ENCODE measurements at regions not wholly inside any gene's neighbourhood (a gene's known extent, or its start where the extent isn't known, plus 50 kb on each side); places are given as distances from the start of the nearest gene placed in this dataset.
A peak's percentile ranks its signal among the peaks of the same experiment; 100 is the strongest.
"Not testable (repeated sequence)": the region's sequence is repeated elsewhere in the genome, so short reads cannot be mapped to it uniquely, and the experiment has no call there.

- CTCF ChIA-PET = no interaction called here
- Mint-ChIP-seq H3K27me3 (no peaks in the 10 kb centered on the region), H3K36me3 (no peaks in the 10 kb centered on the region), H3K4me3 (no peak overlapping the region), H3K4me1 (ENCODE audit: low read depth) (no peaks in the 10 kb centered on the region), H3K9me3 (peaks cover 9% of the 10 kb centered on the region), H3K27ac (no peak overlapping the region)
- intact Hi-C loops (cut with micrococcal nuclease) = no loop called here
- POLR2A ChIA-PET = no interaction called here
- no peak for DNase-seq
These were observed 1210.6 kb upstream of the PABPC4L start for GRCh38 chr4:135412213-135412612.

GRCh38 chr4:135411251-135411650 is 1209.7 kb upstream of the PABPC4L start:
- intact Hi-C loops (cut with micrococcal nuclease) = no loop called here

DNA sequence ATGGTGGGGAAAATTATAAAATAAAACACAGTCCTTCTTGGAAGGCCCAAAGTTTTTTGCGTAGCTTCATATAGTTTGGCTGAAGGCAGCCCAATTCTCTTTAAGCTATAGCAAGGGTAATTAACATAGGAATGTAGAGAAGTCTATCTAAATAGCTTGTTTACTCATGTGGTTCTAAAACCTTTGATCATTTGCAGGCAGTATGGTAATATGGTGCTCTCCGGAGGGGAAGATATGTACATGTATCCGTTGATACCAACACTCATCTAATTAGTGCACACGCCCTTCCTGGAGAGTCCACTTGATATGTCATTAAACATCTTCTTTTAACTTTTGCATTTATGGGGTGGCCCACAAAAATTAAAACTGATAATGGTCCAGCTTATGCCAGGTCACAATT is 1207.7 kb upstream of the PABPC4L start:
- intact Hi-C loops (cut with micrococcal nuclease) = not testable (repeated sequence)

More at GRCh38 chr4:135411251-135411650, 1209.7 kb upstream of the PABPC4L start:
- ChIA-PET CTCF (no interaction called here), POLR2A (no interaction called here)
- H3K27ac Mint-ChIP-seq = no peak overlapping the region
- DNase-seq = no peak
- H3K4me3 Mint-ChIP-seq = no peak overlapping the region
- H3K4me1 Mint-ChIP-seq (ENCODE audit: low read depth) = no peaks in the 10 kb centered on the region
- peaks cover 7% of the 10 kb centered on the region for H3K9me3 Mint-ChIP-seq
- no peaks in the 10 kb centered on the region for H3K36me3 Mint-ChIP-seq
- H3K27me3 Mint-ChIP-seq = no peaks in the 10 kb centered on the region

GRCh38 chr4:135408109-135408508 is 1206.5 kb upstream of the PABPC4L start:
- H3K9me3 Mint-ChIP-seq = peaks cover 18% of the 10 kb centered on the region
- no peaks in the 10 kb centered on the region for H3K36me3 Mint-ChIP-seq
- ChIA-PET POLR2A (no interaction called here), CTCF (no interaction called here)
- H3K4me3 Mint-ChIP-seq = no peak overlapping the region
- DNase-seq = no peak
- no peaks in the 10 kb centered on the region for H3K4me1 Mint-ChIP-seq (ENCODE audit: low read depth)
- intact Hi-C loops (cut with micrococcal nuclease) = no loop called here
- no peak overlapping the region for H3K27ac Mint-ChIP-seq
- no peaks in the 10 kb centered on the region for H3K27me3 Mint-ChIP-seq

More for the DNA sequence above, 1207.7 kb upstream of the PABPC4L start:
- H3K9me3 Mint-ChIP-seq = peaks cover 14% of the 10 kb centered on the region
- POLR2A ChIA-PET; H3K27ac Mint-ChIP-seq; CTCF ChIA-PET; H3K36me3 Mint-ChIP-seq; H3K27me3 Mint-ChIP-seq; H3K4me3 Mint-ChIP-seq; H3K4me1 Mint-ChIP-seq (ENCODE audit: low read depth); DNase-seq: not testable (repeated sequence)

DNA sequence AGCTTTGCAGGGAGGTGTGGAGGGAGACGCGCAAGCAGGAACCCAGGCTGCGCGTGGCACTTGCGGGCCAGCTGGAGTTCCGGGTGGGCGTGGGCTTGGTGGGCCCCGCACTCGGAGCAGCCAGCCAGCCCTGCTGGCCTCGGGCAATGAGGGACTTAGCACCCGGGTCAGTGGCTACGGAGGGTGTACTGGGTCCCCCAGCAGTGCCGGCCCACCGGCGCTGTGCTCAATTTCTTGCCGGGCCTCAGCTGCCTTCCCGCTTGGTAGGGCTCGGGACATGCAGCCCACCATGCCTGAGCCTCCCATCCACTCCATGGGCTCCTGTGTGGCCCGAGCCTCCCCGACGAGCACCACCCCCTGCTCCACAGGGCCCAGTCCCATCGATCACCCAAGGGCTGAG is 1205.0 kb upstream of the PABPC4L start:
- POLR2A ChIA-PET; H3K27ac Mint-ChIP-seq; H3K27me3 Mint-ChIP-seq; CTCF ChIA-PET; intact Hi-C loops (cut with micrococcal nuclease); DNase-seq; H3K4me1 Mint-ChIP-seq (ENCODE audit: low read depth); H3K4me3 Mint-ChIP-seq; H3K36me3 Mint-ChIP-seq: not testable (repeated sequence)
- H3K9me3 Mint-ChIP-seq = peaks cover 18% of the 10 kb centered on the region

GRCh38 chr4:135385830-135386581 is 1184.4 kb upstream of the PABPC4L start:
- intact Hi-C loops (cut with micrococcal nuclease) = no loop called here
- Mint-ChIP-seq H3K36me3 (no peaks in the 10 kb centered on the region), H3K27me3 (no peaks in the 10 kb centered on the region), H3K4me1 (ENCODE audit: low read depth) (no peaks in the 10 kb centered on the region), H3K27ac (no peak overlapping the region), H3K9me3 (peaks cover 3% of the 10 kb centered on the region), H3K4me3 (no peak overlapping the region)
- no peak for DNase-seq
- POLR2A ChIA-PET = no interaction called here
- CTCF ChIA-PET = no interaction called here

GRCh38 chr4:135383356-135384288 is 1182.0 kb upstream of the PABPC4L start:
- no peaks in the 10 kb centered on the region for H3K36me3 Mint-ChIP-seq
- H3K4me1 Mint-ChIP-seq (ENCODE audit: low read depth) = no peaks in the 10 kb centered on the region
- DNase-seq = no peak
- intact Hi-C loops (cut with micrococcal nuclease) = no loop called here
- CTCF ChIA-PET = no interaction called here
- no peaks in the 10 kb centered on the region for H3K27me3 Mint-ChIP-seq
- H3K4me3 Mint-ChIP-seq = no peak overlapping the region
- no peak overlapping the region for H3K27ac Mint-ChIP-seq
- POLR2A ChIA-PET = no interaction called here
- H3K9me3 Mint-ChIP-seq = peaks cover 14% of the 10 kb centered on the region

DNA sequence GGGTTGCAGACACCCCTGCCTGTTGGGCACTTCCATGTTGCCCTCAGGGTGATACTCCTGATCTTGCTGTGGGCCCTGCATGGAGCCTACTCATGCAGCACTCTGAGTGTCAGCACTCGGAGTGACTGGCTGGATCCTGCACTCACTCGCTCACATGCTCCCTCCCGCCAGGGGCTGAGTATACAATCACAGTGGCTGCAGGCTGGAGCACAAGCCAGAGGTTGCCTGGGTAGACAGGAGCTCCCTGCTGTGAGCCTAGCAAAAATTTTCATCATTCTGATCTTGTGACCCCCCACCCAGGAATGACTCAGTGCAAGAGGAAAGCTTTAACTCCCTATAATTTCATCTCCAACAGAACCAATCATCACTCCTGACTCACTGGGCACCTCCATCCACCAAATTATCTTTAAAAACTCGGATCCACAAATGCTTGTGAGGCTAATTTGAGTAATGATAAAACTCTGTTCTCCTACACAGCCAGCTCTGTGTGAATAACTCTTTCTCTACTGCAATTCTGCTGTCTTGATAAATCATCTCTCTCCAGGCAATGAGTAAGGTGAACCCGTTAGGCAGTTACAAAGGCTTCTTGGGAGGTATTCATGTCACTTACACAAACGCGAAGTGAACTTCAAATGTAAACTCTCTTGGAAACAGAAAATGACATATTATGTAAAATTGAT is 1180.8 kb upstream of the PABPC4L start:
- ChIA-PET CTCF (no interaction called here), POLR2A (no interaction called here)
- Mint-ChIP-seq H3K4me3 (no peak overlapping the region), H3K36me3 (no peaks in the 10 kb centered on the region), H3K27ac (no peak overlapping the region), H3K9me3 (peaks cover 21% of the 10 kb centered on the region), H3K4me1 (ENCODE audit: low read depth) (no peaks in the 10 kb centered on the region), H3K27me3 (no peaks in the 10 kb centered on the region)
- DNase-seq = no peak
- intact Hi-C loops (cut with micrococcal nuclease) = no loop called here

- Mint-ChIP-seq H3K36me3 (no peaks in the 10 kb centered on the region), H3K9me3 (peaks cover 12% of the 10 kb centered on the region), H3K27ac (no peak overlapping the region), H3K4me1 (ENCODE audit: low read depth) (no peaks in the 10 kb centered on the region), H3K4me3 (no peak overlapping the region), H3K27me3 (no peaks in the 10 kb centered on the region)
- ChIA-PET CTCF (interaction anchor here (0.8 kb wide), 1 partner anchor 1492 kb away, joined by 4 read pairs; no protein-coding TSS in a partner anchor), POLR2A (no interaction called here)
- intact Hi-C loops (cut with micrococcal nuclease) = loop anchor here (10.0 kb wide), 1 partner anchor 1493 kb away; no protein-coding TSS in a partner anchor
- DNase-seq = no peak
These were observed 1170.5 kb upstream of the PABPC4L start for GRCh38 chr4:135372131-135372530.

GRCh38 chr4:135371137-135371536 is 1169.5 kb upstream of the PABPC4L start:
- H3K4me1 Mint-ChIP-seq (ENCODE audit: low read depth) = no peaks in the 10 kb centered on the region
- peak; percentile 10 for DNase-seq
- ChIA-PET CTCF (no interaction called here), POLR2A (no interaction called here)
- H3K27ac Mint-ChIP-seq = no peak overlapping the region
- intact Hi-C loops (cut with micrococcal nuclease) = loop anchor here (10.0 kb wide), 1 partner anchor 1494 kb away; no protein-coding TSS in a partner anchor
- no peaks in the 10 kb centered on the region for H3K36me3 Mint-ChIP-seq
- no peak overlapping the region for H3K4me3 Mint-ChIP-seq
- H3K27me3 Mint-ChIP-seq = no peaks in the 10 kb centered on the region
- peaks cover 8% of the 10 kb centered on the region for H3K9me3 Mint-ChIP-seq

DNA sequence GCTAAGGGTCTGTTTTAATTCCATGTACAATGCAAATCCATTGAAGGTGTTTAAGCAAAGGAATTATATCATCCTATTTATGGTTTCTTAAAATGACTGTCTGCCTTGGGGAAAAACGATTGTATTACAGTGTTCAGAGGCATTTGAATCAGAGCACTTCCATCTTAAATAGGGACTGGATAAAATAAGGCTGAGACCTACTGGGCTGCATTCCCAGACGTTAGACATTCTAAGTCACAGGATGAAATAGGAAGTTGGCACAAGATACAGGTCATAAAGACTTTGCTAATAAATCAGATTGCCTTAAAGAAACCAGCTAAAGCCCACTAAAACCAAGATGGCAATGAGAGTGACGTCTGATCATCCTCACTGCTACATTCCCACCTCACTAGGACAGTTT is 1167.2 kb upstream of the PABPC4L start:
- DNase-seq = no peak
- Mint-ChIP-seq H3K27ac (no peak overlapping the region), H3K9me3 (peaks cover 3% of the 10 kb centered on the region), H3K4me1 (ENCODE audit: low read depth) (no peaks in the 10 kb centered on the region), H3K4me3 (no peak overlapping the region), H3K27me3 (no peaks in the 10 kb centered on the region), H3K36me3 (no peaks in the 10 kb centered on the region)
- intact Hi-C loops (cut with micrococcal nuclease) = no loop called here
- CTCF ChIA-PET = no interaction called here
- POLR2A ChIA-PET = no interaction called here

DNA sequence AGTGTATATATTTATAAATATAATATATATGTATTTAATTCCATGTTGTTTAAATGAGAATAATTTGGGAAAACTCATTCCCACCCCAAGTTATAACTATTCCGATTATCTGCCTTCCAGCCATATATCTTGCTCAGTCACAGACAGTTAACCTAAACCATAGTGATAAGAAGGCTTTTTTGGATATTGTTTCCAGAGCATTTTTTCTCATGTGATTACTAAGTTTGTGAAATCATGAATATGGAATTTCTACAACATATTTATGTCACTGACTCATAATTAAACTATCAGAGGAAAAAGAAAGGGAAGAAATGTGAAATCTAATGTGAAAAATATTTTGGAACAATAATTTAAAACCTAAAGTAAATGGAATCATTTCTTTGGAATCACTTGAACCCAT is 1163.5 kb upstream of the PABPC4L start:
- Mint-ChIP-seq H3K27ac (no peak overlapping the region), H3K4me3 (no peak overlapping the region), H3K27me3 (no peaks in the 10 kb centered on the region), H3K4me1 (ENCODE audit: low read depth) (no peaks in the 10 kb centered on the region), H3K36me3 (no peaks in the 10 kb centered on the region), H3K9me3 (peaks cover 2% of the 10 kb centered on the region)
- ChIA-PET CTCF (no interaction called here), POLR2A (no interaction called here)
- DNase-seq = no peak
- intact Hi-C loops (cut with micrococcal nuclease) = no loop called here
